ENCODE measurements at regions not wholly inside any gene's neighbourhood (a gene's known extent, or its start where the extent isn't known, plus 50 kb on each side); places are given as distances from the start of the nearest gene placed in this dataset.

DNA sequence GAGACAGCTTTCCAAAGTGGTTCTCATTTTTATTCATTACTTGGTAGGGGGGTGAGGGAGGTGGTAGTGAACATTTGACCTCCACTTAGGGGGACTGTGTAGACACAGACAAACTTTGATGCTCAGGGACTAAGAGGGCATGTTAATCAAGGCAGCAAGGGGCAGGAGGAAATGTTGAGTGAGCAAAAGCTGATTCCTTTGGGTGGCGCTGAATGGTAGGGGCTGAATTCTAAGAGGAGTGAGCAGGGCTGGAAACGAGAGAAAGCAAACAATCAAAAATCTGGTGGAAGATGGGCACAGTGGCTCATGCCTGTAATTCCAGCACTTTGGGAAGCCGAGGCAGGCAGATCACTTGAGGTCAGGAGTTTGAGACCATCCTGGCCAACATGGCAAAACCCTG is 164.8 kb upstream of the BDNF start:
- H2BK5ac ChIP-seq (ENCODE audit: low read depth, low read length, poor library complexity) = no peak overlapping the region
- no peak overlapping the region for H2AFZ ChIP-seq (ENCODE audit: insufficient read depth, low read length, poor library complexity)
- H3K4me1 ChIP-seq (ENCODE audit: control insufficient read depth in 1 of 2, insufficient read depth in 2 of 2, low read length in 2 of 2) = no peaks in the 10 kb centered on the region
- no peaks in the 10 kb centered on the region for H3K9me3 ChIP-seq (ENCODE audit: insufficient read depth, low read depth, low read length)
- H2AK5ac ChIP-seq (ENCODE audit: low read length) = no peak overlapping the region
- H4K8ac ChIP-seq (ENCODE audit: low read depth, low read length) = no peak overlapping the region
- H3K4me3 ChIP-seq (ENCODE audit: low read depth, low read length) = no peak overlapping the region
- H4K12ac ChIP-seq (ENCODE audit: low read depth, low read length) = no peak overlapping the region
- no peak overlapping the region for H3K9ac ChIP-seq (ENCODE audit: low read length)
- H3K4me2 ChIP-seq (ENCODE audit: low read length) = no peak overlapping the region
- no peak overlapping the region for H2BK120ac ChIP-seq (ENCODE audit: insufficient read depth, low read length, poor library complexity)
- H3K27me3 ChIP-seq (ENCODE audit: insufficient read depth, low read length) = no peaks in the 10 kb centered on the region
- H3K23ac ChIP-seq (ENCODE audit: low read length) = no peak overlapping the region
- H3K14ac ChIP-seq (ENCODE audit: low read length) = no peak overlapping the region
- H4K91ac ChIP-seq (ENCODE audit: low read depth, low read length) = no peak overlapping the region
- no peak for DNase-seq
- H3K4ac ChIP-seq (ENCODE audit: low read depth, low read length) = no peak overlapping the region
- H3K79me1 ChIP-seq (ENCODE audit: low read length) = no peaks in the 10 kb centered on the region
- no peaks in the 10 kb centered on the region for H3K79me2 ChIP-seq (ENCODE audit: control insufficient read depth, insufficient read depth, low read length, poor library complexity)
- H3K27ac ChIP-seq (ENCODE audit: low read depth, low read length) = no peak overlapping the region
- no CpG with 5 or more reads among the region's 3 CpGs for WGBS (ENCODE audit: extremely low coverage, insufficient coverage, insufficient read length)
- H2BK12ac ChIP-seq (ENCODE audit: low read length) = no peak overlapping the region
- no peak overlapping the region for H3K18ac ChIP-seq (ENCODE audit: low read length)
- H3K36me3 ChIP-seq (ENCODE audit: control insufficient read depth in 1 of 2, insufficient read depth in 2 of 2, low read length in 2 of 2) = no peaks in the 10 kb centered on the region

DNA sequence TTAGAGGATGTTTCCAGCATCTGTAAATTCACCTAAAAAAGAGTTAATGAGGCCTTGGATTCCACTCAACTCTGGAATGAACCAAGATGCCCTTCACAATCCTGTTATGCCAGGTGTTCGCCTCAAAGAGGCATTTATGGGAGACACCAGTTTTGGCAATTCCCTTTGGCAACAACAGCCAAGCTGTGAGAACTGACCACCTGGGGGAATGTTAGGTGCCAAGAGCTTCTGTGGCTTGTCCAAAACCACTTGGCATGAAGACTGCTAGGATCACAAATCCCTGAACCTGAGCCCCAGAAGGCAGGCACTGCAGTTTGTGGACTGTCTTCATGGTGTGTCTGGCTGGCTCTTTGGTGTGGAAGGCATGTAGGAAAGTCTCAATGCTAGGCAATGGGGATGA is 164.4 kb upstream of the BDNF start:
- no peak overlapping the region for H2BK120ac ChIP-seq (ENCODE audit: insufficient read depth, low read length, poor library complexity)

GRCh38 chr11:27864091-27864491 is 163.8 kb upstream of the BDNF start:
- Histone ChIP-seq H2BK120ac (ENCODE audit: insufficient read depth, low read length, poor library complexity) (no peak overlapping the region), H3K27me3 (ENCODE audit: insufficient read depth, low read length) (no peaks in the 10 kb centered on the region), H3K9ac (ENCODE audit: low read length) (no peak overlapping the region), H2AK5ac (ENCODE audit: low read length) (no peak overlapping the region), H3K23ac (ENCODE audit: low read length) (no peak overlapping the region), H2BK12ac (ENCODE audit: low read length) (no peak overlapping the region), H3K4ac (ENCODE audit: low read depth, low read length) (no peak overlapping the region), H3K79me2 (ENCODE audit: control insufficient read depth, insufficient read depth, low read length, poor library complexity) (no peaks in the 10 kb centered on the region), H3K4me2 (ENCODE audit: low read length) (no peak overlapping the region), H4K12ac (ENCODE audit: low read depth, low read length) (no peak overlapping the region), H3K27ac (ENCODE audit: low read depth, low read length) (no peak overlapping the region), H3K18ac (ENCODE audit: low read length) (no peak overlapping the region), H2AFZ (ENCODE audit: insufficient read depth, low read length, poor library complexity) (no peak overlapping the region), H3K4me3 (ENCODE audit: low read depth, low read length) (no peak overlapping the region), H4K91ac (ENCODE audit: low read depth, low read length) (no peak overlapping the region), H3K9me3 (ENCODE audit: insufficient read depth, low read depth, low read length) (no peaks in the 10 kb centered on the region), H3K4me1 (ENCODE audit: control insufficient read depth in 1 of 2, insufficient read depth in 2 of 2, low read length in 2 of 2) (no peaks in the 10 kb centered on the region), H3K79me1 (ENCODE audit: low read length) (no peaks in the 10 kb centered on the region), H4K8ac (ENCODE audit: low read depth, low read length) (no peak overlapping the region), H2BK5ac (ENCODE audit: low read depth, low read length, poor library complexity) (no peak overlapping the region), H3K14ac (ENCODE audit: low read length) (no peak overlapping the region), H3K36me3 (ENCODE audit: control insufficient read depth in 1 of 2, insufficient read depth in 2 of 2, low read length in 2 of 2) (no peaks in the 10 kb centered on the region)
- DNase-seq = no peak
- WGBS (ENCODE audit: extremely low coverage, insufficient coverage, insufficient read length) = no CpG with 5 or more reads among the region's 4 CpGs

More for the DNA sequence above, 164.4 kb upstream of the BDNF start:
- WGBS (ENCODE audit: extremely low coverage, insufficient coverage, insufficient read length) = no CpG with 5 or more reads among the region's 1 CpG
- Histone ChIP-seq H3K4me3 (ENCODE audit: low read depth, low read length) (no peak overlapping the region), H2AK5ac (ENCODE audit: low read length) (no peak overlapping the region), H4K91ac (ENCODE audit: low read depth, low read length) (no peak overlapping the region), H3K9me3 (ENCODE audit: insufficient read depth, low read depth, low read length) (no peaks in the 10 kb centered on the region), H3K4ac (ENCODE audit: low read depth, low read length) (no peak overlapping the region), H2BK5ac (ENCODE audit: low read depth, low read length, poor library complexity) (no peak overlapping the region), H4K8ac (ENCODE audit: low read depth, low read length) (no peak overlapping the region), H4K12ac (ENCODE audit: low read depth, low read length) (no peak overlapping the region), H3K9ac (ENCODE audit: low read length) (no peak overlapping the region), H3K18ac (ENCODE audit: low read length) (no peak overlapping the region), H2BK12ac (ENCODE audit: low read length) (no peak overlapping the region), H3K27ac (ENCODE audit: low read depth, low read length) (no peak overlapping the region), H3K79me2 (ENCODE audit: control insufficient read depth, insufficient read depth, low read length, poor library complexity) (no peaks in the 10 kb centered on the region), H3K14ac (ENCODE audit: low read length) (no peak overlapping the region), H3K36me3 (ENCODE audit: control insufficient read depth in 1 of 2, insufficient read depth in 2 of 2, low read length in 2 of 2) (no peaks in the 10 kb centered on the region), H3K4me2 (ENCODE audit: low read length) (no peak overlapping the region), H3K4me1 (ENCODE audit: control insufficient read depth in 1 of 2, insufficient read depth in 2 of 2, low read length in 2 of 2) (no peaks in the 10 kb centered on the region), H3K27me3 (ENCODE audit: insufficient read depth, low read length) (no peaks in the 10 kb centered on the region), H3K23ac (ENCODE audit: low read length) (no peak overlapping the region), H3K79me1 (ENCODE audit: low read length) (no peaks in the 10 kb centered on the region), H2AFZ (ENCODE audit: insufficient read depth, low read length, poor library complexity) (no peak overlapping the region)
- DNase-seq = no peak

DNA sequence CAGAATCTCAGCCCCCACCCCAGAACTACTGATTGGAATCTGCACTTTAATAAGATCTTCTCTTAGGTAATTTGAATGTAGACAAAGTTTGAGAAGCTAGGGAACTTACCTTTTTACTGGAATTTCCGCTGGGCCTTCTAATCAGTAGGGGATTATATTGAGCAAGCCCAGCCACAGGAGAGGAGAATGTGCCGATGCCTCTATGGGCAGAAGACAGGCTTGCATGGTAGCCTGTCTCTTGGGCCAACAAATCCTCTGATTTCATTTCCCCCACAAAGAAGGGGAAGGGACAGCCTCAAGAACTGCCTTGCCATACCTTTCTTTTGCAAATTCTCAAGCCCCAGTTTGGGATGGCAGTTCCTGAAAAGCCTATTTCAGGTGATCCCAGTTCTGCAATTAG is 163.4 kb upstream of the BDNF start:
- Histone ChIP-seq H2BK12ac (ENCODE audit: low read length) (no peak overlapping the region), H2BK5ac (ENCODE audit: low read depth, low read length, poor library complexity) (no peak overlapping the region), H2BK120ac (ENCODE audit: insufficient read depth, low read length, poor library complexity) (no peak overlapping the region), H4K8ac (ENCODE audit: low read depth, low read length) (no peak overlapping the region), H3K9ac (ENCODE audit: low read length) (no peak overlapping the region), H3K79me2 (ENCODE audit: control insufficient read depth, insufficient read depth, low read length, poor library complexity) (no peaks in the 10 kb centered on the region), H3K27ac (ENCODE audit: low read depth, low read length) (no peak overlapping the region), H3K18ac (ENCODE audit: low read length) (no peak overlapping the region), H3K14ac (ENCODE audit: low read length) (no peak overlapping the region), H3K23ac (ENCODE audit: low read length) (no peak overlapping the region), H3K27me3 (ENCODE audit: insufficient read depth, low read length) (no peaks in the 10 kb centered on the region), H3K4me3 (ENCODE audit: low read depth, low read length) (no peak overlapping the region), H4K91ac (ENCODE audit: low read depth, low read length) (no peak overlapping the region), H2AFZ (ENCODE audit: insufficient read depth, low read length, poor library complexity) (no peak overlapping the region), H3K36me3 (ENCODE audit: control insufficient read depth in 1 of 2, insufficient read depth in 2 of 2, low read length in 2 of 2) (no peaks in the 10 kb centered on the region), H3K79me1 (ENCODE audit: low read length) (no peaks in the 10 kb centered on the region), H3K4me2 (ENCODE audit: low read length) (no peak overlapping the region), H4K12ac (ENCODE audit: low read depth, low read length) (no peak overlapping the region), H3K9me3 (ENCODE audit: insufficient read depth, low read depth, low read length) (no peaks in the 10 kb centered on the region), H2AK5ac (ENCODE audit: low read length) (no peak overlapping the region), H3K4me1 (ENCODE audit: control insufficient read depth in 1 of 2, insufficient read depth in 2 of 2, low read length in 2 of 2) (no peaks in the 10 kb centered on the region), H3K4ac (ENCODE audit: low read depth, low read length) (no peak overlapping the region)
- no peak for DNase-seq
- WGBS (ENCODE audit: extremely low coverage, insufficient coverage, insufficient read length) = no CpG with 5 or more reads among the region's 2 CpGs

Data from trophoblast cell (in vitro differentiated cells and primary cell).